Tibial artery (tissue), 4 donors: ENCODE measurements at regions not wholly inside any gene's neighbourhood (a gene's known extent, or its start where the extent isn't known, plus 50 kb on each side); places are given as distances from the start of the nearest gene placed in this dataset.
A peak's percentile ranks its signal among the peaks of the same experiment; 100 is the strongest.

Experiments
- DNase-seq, 2 donors: peaks; one replicate each; pipeline ENCODE4 v3.0.0-alpha.2; 2019
- H3K27ac ChIP-seq, 2 donors: fragments of 200-600 bp; sonication (generic) in 1 of 2; 1 replicate in 1 of 2; 2 replicates in 1 of 2; pipeline ENCODE4 v1.5.1; 2018 to 2019; ENCODE audit warnings: mild to moderate bottlenecking in 1 of 2
- H3K27me3 ChIP-seq, 2 donors: fragments of 200-600 bp; sonication (generic) in 1 of 2; one replicate each; pipeline versions ENCODE4 v1.5.1 to v1.6.0; 2016 to 2019
- H3K36me3 ChIP-seq, 3 donors: fragments of 200-600 bp; sonication (generic) in 2 of 3; one replicate each; pipeline ENCODE4 v1.5.1; 2016 to 2019; ENCODE audit warnings: mild to moderate bottlenecking in 2 of 3
- H3K4me1 ChIP-seq, 4 donors: fragments of 200-600 bp; sonication (generic) in 2 of 4; 1 replicate in 3 of 4; 2 replicates in 1 of 4; pipeline ENCODE4 v1.5.1; 2016 to 2019
- H3K4me3 ChIP-seq, 2 donors: fragments of 200-600 bp; sonication (generic) in 1 of 2; 1 replicate in 1 of 2; 2 replicates in 1 of 2; pipeline ENCODE4 v1.5.1; 2018 to 2019; ENCODE audit warnings: mild to moderate bottlenecking in 2 of 2
- H3K9me3 ChIP-seq, 3 donors: fragments of 200-600 bp; sonication (generic) in 1 of 3; one replicate each; pipeline ENCODE4 v1.5.1; 2016 to 2019
- intact Hi-C: fragments of 100-400 bp; cut with DNase I; formaldehyde crosslinking; loops from one replicate; pipeline ENCODE4 v1.15.0; 2023; ENCODE audit warnings: low total_unique reads
- TF ChIP-seq, protein P1 (sequence below), 2 experiments: fragments of 200-600 bp in 1 of 2; fragments of 450-650 bp in 1 of 2; IDR thresholded peaks; one replicate each; pipeline ENCODE4 v1.5.1; 2017 to 2019; ENCODE audit warnings: antibody characterized with exemption in 2 of 2, mild to moderate bottlenecking in 1 of 2, moderate library complexity in 1 of 2

DNA sequence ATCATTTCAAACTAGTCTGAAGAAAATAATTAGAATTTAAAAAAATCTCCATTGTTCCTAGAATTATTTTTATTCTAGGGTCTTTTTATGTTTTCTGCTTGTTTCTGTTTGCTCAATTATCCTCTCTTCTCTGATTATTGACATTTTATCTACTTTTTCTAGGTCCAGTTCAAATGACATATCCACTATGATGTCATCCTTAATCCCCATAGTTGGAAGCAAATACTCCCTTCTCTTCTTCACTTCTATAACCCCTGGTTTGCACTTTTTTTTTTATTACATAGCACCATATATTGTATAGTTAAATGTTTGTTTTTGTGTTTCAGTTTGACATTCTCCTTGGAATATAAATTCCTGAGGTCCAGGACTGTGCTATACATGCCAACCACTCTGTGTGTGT, 82.6 kb downstream of the CT47B1 start:
- H3K27ac ChIP-seq = no peak overlapping the region
- intact Hi-C loops = no loop called here

DNA sequence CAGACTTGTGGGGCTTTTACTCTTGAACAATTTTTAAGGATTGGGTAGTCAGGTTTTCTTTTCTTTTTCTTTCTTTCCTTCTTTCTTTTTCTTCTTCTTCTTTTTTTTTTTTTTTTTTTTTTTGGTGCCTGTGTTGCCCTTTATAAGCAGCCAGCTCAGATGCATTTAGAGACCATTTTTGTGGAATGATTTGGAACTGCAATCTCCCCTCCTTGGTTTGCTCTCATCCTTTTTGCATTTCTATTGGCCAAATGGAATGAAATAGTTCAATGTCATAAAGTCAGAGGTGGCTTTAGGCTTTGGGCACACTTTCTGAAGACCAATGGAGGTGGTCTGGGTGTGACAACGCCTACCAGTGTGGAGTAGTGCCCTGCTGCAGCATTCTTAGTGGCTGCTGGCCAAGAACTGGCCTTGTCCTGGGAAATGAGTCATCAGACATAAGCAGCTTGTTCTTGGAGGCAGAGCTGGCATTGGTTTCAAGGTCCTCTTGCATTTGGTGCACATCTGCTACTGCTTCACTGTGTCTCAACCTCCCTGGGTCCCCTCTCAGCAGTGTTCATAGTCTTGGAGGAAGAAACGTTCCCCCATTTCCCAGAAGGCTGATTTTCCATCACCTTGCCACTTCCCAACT, 84.5 kb downstream of the CT47B1 start:
- TF ChIP-seq, protein P1, sequence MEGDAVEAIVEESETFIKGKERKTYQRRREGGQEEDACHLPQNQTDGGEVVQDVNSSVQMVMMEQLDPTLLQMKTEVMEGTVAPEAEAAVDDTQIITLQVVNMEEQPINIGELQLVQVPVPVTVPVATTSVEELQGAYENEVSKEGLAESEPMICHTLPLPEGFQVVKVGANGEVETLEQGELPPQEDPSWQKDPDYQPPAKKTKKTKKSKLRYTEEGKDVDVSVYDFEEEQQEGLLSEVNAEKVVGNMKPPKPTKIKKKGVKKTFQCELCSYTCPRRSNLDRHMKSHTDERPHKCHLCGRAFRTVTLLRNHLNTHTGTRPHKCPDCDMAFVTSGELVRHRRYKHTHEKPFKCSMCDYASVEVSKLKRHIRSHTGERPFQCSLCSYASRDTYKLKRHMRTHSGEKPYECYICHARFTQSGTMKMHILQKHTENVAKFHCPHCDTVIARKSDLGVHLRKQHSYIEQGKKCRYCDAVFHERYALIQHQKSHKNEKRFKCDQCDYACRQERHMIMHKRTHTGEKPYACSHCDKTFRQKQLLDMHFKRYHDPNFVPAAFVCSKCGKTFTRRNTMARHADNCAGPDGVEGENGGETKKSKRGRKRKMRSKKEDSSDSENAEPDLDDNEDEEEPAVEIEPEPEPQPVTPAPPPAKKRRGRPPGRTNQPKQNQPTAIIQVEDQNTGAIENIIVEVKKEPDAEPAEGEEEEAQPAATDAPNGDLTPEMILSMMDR (IDR thresholded peaks at IDR 0.05) = no peak
- peak; percentile 55 to 74 for DNase-seq
- no peaks in the 10 kb centered on the region for H3K36me3 ChIP-seq
- peaks cover 0 to 16% (median 2%) of the 10 kb centered on the region in 4 donors for H3K4me1 ChIP-seq
- no peak overlapping the region for H3K4me3 ChIP-seq
- H3K27ac ChIP-seq = no peak overlapping the region
- intact Hi-C loops = no loop called here
- no peaks in the 10 kb centered on the region for H3K9me3 ChIP-seq
- no peaks in the 10 kb centered on the region for H3K27me3 ChIP-seq

More for the DNA sequence above, 82.6 kb downstream of the CT47B1 start:
- TF ChIP-seq, protein P1 (IDR thresholded peaks at IDR 0.05) = no peak
- DNase-seq = no peak
- H3K4me3 ChIP-seq = no peak overlapping the region
- peaks cover 0 to 16% (median 2%) of the 10 kb centered on the region in 4 donors for H3K4me1 ChIP-seq
- H3K27me3 ChIP-seq = no peaks in the 10 kb centered on the region
- H3K36me3 ChIP-seq = no peaks in the 10 kb centered on the region
- H3K9me3 ChIP-seq = no peaks in the 10 kb centered on the region

DNA sequence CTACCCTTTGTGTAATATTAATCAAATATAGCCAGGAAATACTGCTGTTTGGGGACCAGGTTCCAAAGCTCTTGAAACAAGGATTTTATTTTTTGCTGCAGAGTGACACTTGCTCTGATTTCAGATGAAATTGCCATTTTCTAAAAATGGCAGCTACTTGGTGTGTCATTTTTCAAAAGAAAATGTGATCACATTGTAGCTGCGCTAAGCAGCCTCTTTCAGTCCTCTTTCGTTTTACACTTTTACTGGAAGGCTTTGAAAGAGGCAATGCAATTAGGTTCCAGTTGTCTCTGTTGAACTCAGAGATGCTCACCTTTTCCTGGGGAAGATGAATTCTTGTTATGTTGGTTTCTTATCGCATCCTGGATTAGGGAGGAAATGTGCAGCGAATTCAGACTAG, 85.1 kb downstream of the CT47B1 start:
- Histone ChIP-seq H3K27me3 (no peaks in the 10 kb centered on the region), H3K36me3 (no peaks in the 10 kb centered on the region), H3K4me1 (peaks cover 0 to 16% (median 2%) of the 10 kb centered on the region in 4 donors), H3K9me3 (no peaks in the 10 kb centered on the region), H3K27ac (no peak overlapping the region), H3K4me3 (no peak overlapping the region)
- DNase-seq = no peak
- intact Hi-C loops = no loop called here
- TF ChIP-seq, protein P1 (IDR thresholded peaks at IDR 0.05) = no peak

DNA sequence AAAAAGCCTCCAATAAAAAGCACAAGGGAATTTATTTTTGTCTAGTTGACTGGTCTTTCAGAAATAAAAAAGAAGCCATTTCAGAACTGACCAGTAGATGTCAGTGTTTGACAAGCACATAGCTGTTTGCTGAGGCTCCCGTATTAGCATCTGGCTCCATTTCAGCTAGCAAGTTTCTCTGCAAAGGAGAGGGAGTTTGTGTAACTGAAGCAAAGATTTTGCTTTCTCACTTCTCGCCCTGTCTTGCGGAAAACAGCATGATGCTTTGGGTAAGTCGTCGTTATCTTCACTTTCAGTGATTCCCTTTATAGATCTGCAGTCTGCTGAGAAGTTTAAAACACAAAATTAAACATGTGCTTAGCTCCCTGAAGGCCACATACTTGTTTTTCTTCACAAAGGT, 85.5 kb downstream of the CT47B1 start:
- Histone ChIP-seq H3K9me3 (no peaks in the 10 kb centered on the region), H3K27ac (no peak overlapping the region), H3K4me3 (no peak overlapping the region), H3K27me3 (no peaks in the 10 kb centered on the region), H3K4me1 (peaks cover 0 to 16% (median 2%) of the 10 kb centered on the region in 4 donors), H3K36me3 (no peaks in the 10 kb centered on the region)
- TF ChIP-seq, protein P1 (IDR thresholded peaks at IDR 0.05) = peak; percentile 57 to 59
- DNase-seq = no peak
- intact Hi-C loops = no loop called here

DNA sequence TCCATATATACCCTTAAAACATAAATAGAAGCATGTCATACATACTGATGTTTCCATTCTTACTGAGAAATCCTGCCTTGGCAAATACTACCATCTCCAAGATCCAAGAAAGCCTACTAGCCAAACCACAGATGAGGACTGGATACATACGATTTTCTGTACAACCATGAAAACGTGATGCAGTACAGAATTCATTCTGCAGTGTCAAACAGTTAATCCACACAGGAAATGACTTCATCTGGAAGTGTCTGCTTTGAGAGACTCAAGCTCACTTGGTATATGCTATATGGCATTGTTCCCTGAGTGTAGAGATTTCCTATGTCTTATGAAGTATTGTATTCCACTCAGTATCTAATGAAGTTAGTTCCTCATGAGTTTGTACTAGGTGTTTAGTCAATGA, 94.3 kb downstream of the CT47B1 start:
- Histone ChIP-seq H3K27ac (no peak overlapping the region), H3K27me3 (no peaks in the 10 kb centered on the region), H3K4me3 (no peak overlapping the region), H3K4me1 (no peaks in the 10 kb centered on the region), H3K9me3 (no peaks in the 10 kb centered on the region), H3K36me3 (no peaks in the 10 kb centered on the region)
- intact Hi-C loops = no loop called here
- no peak for DNase-seq
- TF ChIP-seq, protein P1 (IDR thresholded peaks at IDR 0.05) = no peak
